Mesendoderm (in vitro differentiated cells): ENCODE measurements at regions not wholly inside any gene's neighbourhood (a gene's known extent, or its start where the extent isn't known, plus 50 kb on each side); places are given as distances from the start of the nearest gene placed in this dataset.

ENCODE experiments used
- DNase-seq: peaks from one replicate; pipeline ENCODE4 v3.0.0; 2013
- H2AK5ac ChIP-seq: 2 replicates; pipeline ENCODE4 v1.6.1; 2013; ENCODE audit warnings: low read length, inconsistent platforms
- H2BK120ac ChIP-seq: 2 replicates; pipeline ENCODE4 v1.6.1; 2013; ENCODE audit warnings: low read depth, mild to moderate bottlenecking, low read length, moderate library complexity, mixed read lengths
- H2BK15ac ChIP-seq: replicated peaks from 2 replicates; pipeline ENCODE4 v1.6.1; 2013; ENCODE audit warnings: low read depth, mild to moderate bottlenecking, moderate library complexity
- H2BK5ac ChIP-seq: 2 replicates; pipeline ENCODE4 v1.6.1; 2013; ENCODE audit warnings: low read length, inconsistent platforms
- H3K18ac ChIP-seq: 2 replicates; pipeline ENCODE4 v1.6.1; 2013; ENCODE audit warnings: mild to moderate bottlenecking, low read length, mixed read lengths
- H3K23ac ChIP-seq: one replicate; pipeline ENCODE4 v1.6.1; 2013; ENCODE audit warnings: low read length
- H3K27ac ChIP-seq: 2 replicates; pipeline ENCODE4 v1.5.1; 2013; ENCODE audit warnings: low read depth, mild to moderate bottlenecking, inconsistent platforms, low read length, moderate library complexity
- H3K27me3 ChIP-seq: 2 replicates; pipeline ENCODE4 v1.6.1; 2013; ENCODE audit warnings: low read length, control low read depth, mild to moderate bottlenecking, inconsistent platforms; ENCODE audit not compliant: insufficient read depth, poor library complexity
- H3K36me3 ChIP-seq: 2 replicates; pipeline ENCODE4 v1.6.1; 2013; ENCODE audit warnings: low read length, inconsistent platforms; ENCODE audit not compliant: control insufficient read depth, insufficient read depth
- H3K4ac ChIP-seq: one replicate; pipeline ENCODE4 v1.6.1; 2013; ENCODE audit warnings: low read depth, mild to moderate bottlenecking, low read length, moderate library complexity
- H3K4me1 ChIP-seq: 2 replicates; pipeline ENCODE4 v1.6.1; 2013; ENCODE audit warnings: low read depth, low read length, inconsistent platforms; ENCODE audit not compliant: control insufficient read depth
- H3K4me2 ChIP-seq: 2 replicates; pipeline ENCODE4 v1.6.1; 2013; ENCODE audit warnings: low read length
- H3K4me3 ChIP-seq: 2 replicates; pipeline ENCODE4 v1.5.1; 2013; ENCODE audit warnings: mild to moderate bottlenecking, low read length
- H3K56ac ChIP-seq: one replicate; pipeline ENCODE4 v1.6.1; 2013; ENCODE audit warnings: low read length
- H3K79me1 ChIP-seq: 2 replicates; pipeline ENCODE4 v1.6.1; 2013; ENCODE audit warnings: low read length, inconsistent platforms
- H3K79me2 ChIP-seq: 2 replicates; pipeline ENCODE4 v1.6.1; 2013; ENCODE audit warnings: mild to moderate bottlenecking, low read length; ENCODE audit not compliant: control insufficient read depth, insufficient read depth
- H3K9ac ChIP-seq: 2 replicates; pipeline ENCODE4 v1.6.1; 2013; ENCODE audit warnings: low read length, inconsistent platforms
- H4K5ac ChIP-seq: one replicate; pipeline ENCODE4 v1.6.1; 2013; ENCODE audit warnings: low read length
- H4K8ac ChIP-seq: one replicate; pipeline ENCODE4 v1.6.1; 2013; ENCODE audit warnings: low read depth, mild to moderate bottlenecking, control low read depth, low read length, moderate library complexity
- WGBS: extraction: QIAGEN DNeasy Blood & Tissue Kit; methylation state at CpG from one replicate; pipeline ENCODE4 v1.1.7; 2013; ENCODE audit warnings: low lambda C conversion rate, missing lambda C conversion rate; ENCODE audit not compliant: insufficient coverage; ENCODE audit errors: extremely low coverage; 5-methylcytosine and 5-hydroxymethylcytosine counted together

DNA sequence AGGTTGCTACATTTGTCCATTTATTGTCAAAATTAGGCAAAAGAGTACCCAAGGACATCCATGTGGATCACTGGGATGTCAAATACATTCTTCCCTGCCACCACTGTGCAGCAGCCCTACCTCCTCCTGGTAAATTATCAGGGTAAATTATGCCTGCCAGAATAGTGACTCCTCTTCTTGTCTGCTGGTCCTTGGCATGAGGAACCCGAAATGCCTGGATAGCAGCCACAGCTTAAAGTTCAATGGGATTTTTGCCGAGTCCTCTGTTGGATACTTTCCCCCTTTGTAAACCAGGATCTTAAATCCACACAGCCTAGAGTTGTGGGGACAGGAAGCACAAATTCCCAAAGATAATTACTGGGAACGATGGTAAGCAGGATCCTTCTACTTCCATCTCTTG is 173.3 kb downstream of the RFX6 start:
- no peak for DNase-seq
- Histone ChIP-seq H3K56ac (no peak overlapping the region), H2BK120ac (no peak overlapping the region), H3K4me3 (no peak overlapping the region), H3K79me1 (no peaks in the 10 kb centered on the region), H3K79me2 (no peaks in the 10 kb centered on the region), H3K4me1 (no peaks in the 10 kb centered on the region), H3K27me3 (no peaks in the 10 kb centered on the region), H2BK15ac (no peak overlapping the region), H2AK5ac (no peak overlapping the region), H2BK5ac (no peak overlapping the region), H3K4ac (no peak overlapping the region), H3K36me3 (no peaks in the 10 kb centered on the region), H4K5ac (no peak overlapping the region), H3K9ac (no peak overlapping the region), H4K8ac (no peak overlapping the region), H3K4me2 (no peak overlapping the region), H3K27ac (no peak overlapping the region), H3K23ac (no peak overlapping the region), H3K18ac (no peak overlapping the region)
- WGBS = no CpG with 5 or more reads among the region's 3 CpGs

DNA sequence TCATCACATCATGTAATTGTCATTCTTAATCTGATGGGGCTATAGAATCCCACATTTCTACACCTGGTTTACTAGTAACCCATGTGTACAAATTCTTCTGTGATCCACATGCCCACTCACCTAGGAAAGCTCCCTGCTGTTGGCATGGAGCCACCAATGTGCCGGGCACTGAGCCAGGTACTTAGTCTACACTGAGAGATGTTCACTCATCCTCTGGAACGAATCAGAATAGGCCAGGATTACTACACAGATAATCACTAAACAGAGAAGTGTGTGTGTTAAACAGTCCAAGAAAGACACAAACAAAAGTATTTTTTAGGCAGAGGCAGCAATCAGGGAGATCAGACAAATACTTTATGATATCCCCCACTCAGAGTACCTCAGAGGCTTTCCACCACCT is 193.2 kb upstream of the VGLL2 start:
- no peak overlapping the region for H3K18ac ChIP-seq
- no CpG with 5 or more reads among the region's 2 CpGs for WGBS

GRCh38 chr6:117072781-117073180 is 192.6 kb upstream of the VGLL2 start:
- H2BK120ac ChIP-seq = no peak overlapping the region
- H3K4me2 ChIP-seq = no peak overlapping the region
- H3K23ac ChIP-seq = no peak overlapping the region
- H3K36me3 ChIP-seq = no peaks in the 10 kb centered on the region
- H4K8ac ChIP-seq = no peak overlapping the region
- H3K56ac ChIP-seq = no peak overlapping the region
- no peak overlapping the region for H3K4ac ChIP-seq
- H3K4me3 ChIP-seq = no peak overlapping the region
- peak; percentile 85 for DNase-seq
- no peaks in the 10 kb centered on the region for H3K27me3 ChIP-seq
- no peak overlapping the region for H4K5ac ChIP-seq
- H2BK15ac ChIP-seq = no peak overlapping the region
- H3K18ac ChIP-seq = no peak overlapping the region
- H3K9ac ChIP-seq = no peak overlapping the region
- no peak overlapping the region for H2BK5ac ChIP-seq
- no peak overlapping the region for H3K27ac ChIP-seq
- H3K79me2 ChIP-seq = no peaks in the 10 kb centered on the region
- H3K4me1 ChIP-seq = peaks cover 8% of the 10 kb centered on the region
- no CpG with 5 or more reads among the region's 5 CpGs for WGBS
- H2AK5ac ChIP-seq = no peak overlapping the region
- H3K79me1 ChIP-seq = no peaks in the 10 kb centered on the region

More for the DNA sequence above, 193.2 kb upstream of the VGLL2 start:
- Histone ChIP-seq H3K56ac (peak overlapping the region; percentile 49), H2BK15ac (no peak overlapping the region), H3K27me3 (no peaks in the 10 kb centered on the region), H3K4me3 (no peak overlapping the region), H2AK5ac (no peak overlapping the region), H4K5ac (no peak overlapping the region), H3K27ac (no peak overlapping the region), H3K4me2 (no peak overlapping the region), H3K36me3 (no peaks in the 10 kb centered on the region), H3K79me2 (no peaks in the 10 kb centered on the region), H3K9ac (no peak overlapping the region), H4K8ac (no peak overlapping the region), H3K23ac (no peak overlapping the region), H2BK120ac (peak overlapping the region; percentile 61), H3K4me1 (peaks cover 8% of the 10 kb centered on the region), H2BK5ac (no peak overlapping the region), H3K4ac (no peak overlapping the region), H3K79me1 (no peaks in the 10 kb centered on the region)
- DNase-seq = no peak

- no peak overlapping the region for H3K4me3 ChIP-seq
- H3K79me1 ChIP-seq = no peaks in the 10 kb centered on the region
- H3K27me3 ChIP-seq = no peaks in the 10 kb centered on the region
- no peak overlapping the region for H2BK5ac ChIP-seq
- no peak overlapping the region for H3K9ac ChIP-seq
- no peak overlapping the region for H2BK15ac ChIP-seq
- no peak overlapping the region for H4K5ac ChIP-seq
- H3K4me1 ChIP-seq = peaks cover 8% of the 10 kb centered on the region
- no peaks in the 10 kb centered on the region for H3K36me3 ChIP-seq
- no peak overlapping the region for H2BK120ac ChIP-seq
- DNase-seq = peak; percentile 39
- H3K18ac ChIP-seq = no peak overlapping the region
- WGBS = no CpG with 5 or more reads among the region's 5 CpGs
- no peak overlapping the region for H3K23ac ChIP-seq
- H3K4ac ChIP-seq = no peak overlapping the region
- no peaks in the 10 kb centered on the region for H3K79me2 ChIP-seq
- H4K8ac ChIP-seq = no peak overlapping the region
- H3K56ac ChIP-seq = no peak overlapping the region
- no peak overlapping the region for H2AK5ac ChIP-seq
- no peak overlapping the region for H3K4me2 ChIP-seq
- no peak overlapping the region for H3K27ac ChIP-seq
Observed at GRCh38 chr6:117074672-117075071, 190.7 kb upstream of the VGLL2 start.

- Histone ChIP-seq H3K23ac (no peak overlapping the region), H3K18ac (no peak overlapping the region), H3K36me3 (no peaks in the 10 kb centered on the region), H3K4me1 (peaks cover 8% of the 10 kb centered on the region), H3K56ac (no peak overlapping the region), H2BK5ac (no peak overlapping the region), H2AK5ac (no peak overlapping the region), H4K5ac (no peak overlapping the region), H3K4me2 (no peak overlapping the region), H3K9ac (no peak overlapping the region), H4K8ac (no peak overlapping the region), H3K4ac (no peak overlapping the region), H3K27ac (no peak overlapping the region), H2BK15ac (no peak overlapping the region), H3K79me2 (no peaks in the 10 kb centered on the region), H3K27me3 (no peaks in the 10 kb centered on the region), H3K79me1 (no peaks in the 10 kb centered on the region), H2BK120ac (no peak overlapping the region), H3K4me3 (no peak overlapping the region)
- no peak for DNase-seq
- WGBS = no CpG with 5 or more reads among the region's 5 CpGs
Observed at GRCh38 chr6:117075218-117075617, 190.1 kb upstream of the VGLL2 start.

DNA sequence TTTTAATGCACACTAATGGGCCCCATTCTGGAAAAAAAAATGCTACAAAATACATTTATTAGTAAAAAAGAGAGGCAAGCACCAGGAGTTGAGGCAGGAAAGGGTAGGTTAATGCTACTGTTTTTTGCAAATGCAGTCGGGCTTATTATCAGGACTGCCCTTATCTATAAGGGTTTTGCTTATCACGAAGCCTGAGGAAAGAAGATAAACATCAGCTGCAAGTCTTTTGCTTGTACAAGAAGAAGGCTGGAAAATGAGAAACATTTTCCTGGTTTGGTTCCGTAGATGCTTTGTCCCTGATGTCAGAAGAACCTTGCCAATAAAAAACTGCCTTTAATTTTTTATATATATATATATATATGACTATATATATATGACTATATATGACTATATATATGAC is 189.3 kb upstream of the VGLL2 start:
- no peak overlapping the region for H3K56ac ChIP-seq
- H3K9ac ChIP-seq = no peak overlapping the region
- no peak overlapping the region for H3K27ac ChIP-seq
- H3K79me1 ChIP-seq = no peaks in the 10 kb centered on the region
- no peak overlapping the region for H2BK15ac ChIP-seq
- no peaks in the 10 kb centered on the region for H3K36me3 ChIP-seq
- H3K4me1 ChIP-seq = peaks cover 8% of the 10 kb centered on the region
- no CpG with 5 or more reads among the region's 3 CpGs for WGBS
- H4K5ac ChIP-seq = no peak overlapping the region
- H2AK5ac ChIP-seq = no peak overlapping the region
- peak; percentile 66 for DNase-seq
- no peak overlapping the region for H3K4me3 ChIP-seq
- H3K27me3 ChIP-seq = no peaks in the 10 kb centered on the region
- no peak overlapping the region for H2BK5ac ChIP-seq
- no peak overlapping the region for H4K8ac ChIP-seq
- no peak overlapping the region for H3K4me2 ChIP-seq
- no peak overlapping the region for H3K18ac ChIP-seq
- no peaks in the 10 kb centered on the region for H3K79me2 ChIP-seq
- H2BK120ac ChIP-seq = no peak overlapping the region
- no peak overlapping the region for H3K4ac ChIP-seq
- no peak overlapping the region for H3K23ac ChIP-seq
